Nephron (organoid): ENCODE measurements at regions not wholly inside any gene's neighbourhood (a gene's known extent, or its start where the extent isn't known, plus 50 kb on each side); places are given as distances from the start of the nearest gene placed in this dataset.
A peak's percentile ranks its signal among the peaks of the same experiment; 100 is the strongest.

Source experiments
- H3K27ac Mint-ChIP-seq, 3 experiments: 2 replicates each; pipeline ENCODE4 v1.8.0; 2020; ENCODE audit warnings: mixed read lengths in 3 of 3, mild to moderate bottlenecking in 2 of 3, moderate library complexity in 1 of 3
- H3K27me3 Mint-ChIP-seq: 2 replicates; pipeline ENCODE4 v1.8.0; 2021; ENCODE audit warnings: low read depth, mild to moderate bottlenecking, moderate library complexity, mixed read lengths
- H3K36me3 Mint-ChIP-seq: 2 replicates; pipeline ENCODE4 v1.8.0; 2020; ENCODE audit warnings: low read depth, mixed read lengths
- H3K4me1 Mint-ChIP-seq: 2 replicates; pipeline ENCODE4 v1.8.0; 2020; ENCODE audit warnings: mixed read lengths
- H3K4me3 Mint-ChIP-seq, 3 experiments: 2 replicates each; pipeline ENCODE4 v1.8.0; 2020; ENCODE audit warnings: mild to moderate bottlenecking in 3 of 3, mixed read lengths in 3 of 3, moderate library complexity in 2 of 3
- H3K9me3 Mint-ChIP-seq: 2 replicates; pipeline ENCODE4 v1.8.0; 2020; ENCODE audit warnings: mixed read lengths
- CTCF ChIP-seq, 3 experiments: fragments of 200-600 bp; sonication (generic); IDR thresholded peaks; one replicate each; pipeline ENCODE4 v1.5.0; 2021; ENCODE audit warnings: antibody characterized with exemption in 3 of 3; ENCODE audit not compliant: unreplicated experiment in 3 of 3

- no peak for TF ChIP-seq CTCF (IDR thresholded peaks at IDR 0.05; ENCODE audit: unreplicated experiment in 3 of 3)
- Mint-ChIP-seq H3K9me3 (no peaks in the 10 kb centered on the region), H3K27me3 (no peaks in the 10 kb centered on the region), H3K4me3 (no peak overlapping the region), H3K27ac (peak overlapping the region; percentile 9 to 54 (median 19)), H3K36me3 (no peaks in the 10 kb centered on the region), H3K4me1 (peaks cover 16% of the 10 kb centered on the region)
Measured at GRCh38 chr11:87739261-87739660, 436.0 kb downstream of the RAB38 start.

DNA sequence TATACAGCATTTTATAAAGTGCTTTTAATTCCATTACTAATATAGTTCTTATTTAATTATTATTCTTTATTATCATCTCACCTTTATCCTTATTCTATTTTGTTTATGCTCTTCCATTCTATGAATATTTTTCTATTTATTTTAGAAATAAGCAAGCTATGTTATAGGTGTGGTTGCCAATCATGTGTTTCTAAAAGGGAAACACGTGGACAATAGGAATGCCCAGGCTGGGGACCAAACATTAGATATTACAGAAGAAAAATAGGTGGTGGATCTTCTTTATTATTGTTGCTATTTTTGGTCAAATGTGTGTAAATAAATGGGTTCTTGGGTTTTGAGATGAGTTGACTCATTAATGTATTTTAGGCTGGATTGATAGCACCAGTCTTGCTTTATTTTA is 438.3 kb downstream of the RAB38 start:
- H3K4me3 Mint-ChIP-seq, result no peak overlapping the region
- no peaks in the 10 kb centered on the region for H3K27me3 Mint-ChIP-seq
- no peaks in the 10 kb centered on the region for H3K36me3 Mint-ChIP-seq
- no peak for TF ChIP-seq CTCF (IDR thresholded peaks at IDR 0.05; ENCODE audit: unreplicated experiment in 3 of 3)
- H3K9me3 Mint-ChIP-seq, result peaks cover 3% of the 10 kb centered on the region
- peaks cover 16% of the 10 kb centered on the region for H3K4me1 Mint-ChIP-seq
- H3K27ac Mint-ChIP-seq, result no peak overlapping the region

DNA sequence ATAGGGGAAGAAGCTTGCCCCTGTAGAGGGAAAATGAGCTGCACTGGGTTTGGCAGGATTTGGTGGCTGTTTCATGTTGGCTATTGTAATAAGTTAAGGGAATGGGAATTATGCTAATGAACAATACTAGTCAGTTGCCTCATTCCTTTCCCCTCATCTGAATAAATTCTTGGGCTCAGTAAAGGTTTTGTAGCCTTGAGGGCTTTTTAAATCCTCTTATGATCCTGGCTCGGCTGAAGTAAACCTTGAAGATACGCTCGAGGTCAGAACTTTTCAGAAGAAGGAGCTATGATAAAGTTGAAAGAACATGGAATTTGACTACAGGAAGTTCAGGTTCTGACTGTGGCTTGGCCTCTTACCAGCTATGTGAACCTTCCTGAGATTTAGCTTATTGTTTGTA is 448.7 kb downstream of the RAB38 start:
- H3K36me3 Mint-ChIP-seq, result no peaks in the 10 kb centered on the region
- no peak for TF ChIP-seq CTCF (IDR thresholded peaks at IDR 0.05; ENCODE audit: unreplicated experiment in 3 of 3)
- H3K9me3 Mint-ChIP-seq, result peaks cover 4% of the 10 kb centered on the region

DNA sequence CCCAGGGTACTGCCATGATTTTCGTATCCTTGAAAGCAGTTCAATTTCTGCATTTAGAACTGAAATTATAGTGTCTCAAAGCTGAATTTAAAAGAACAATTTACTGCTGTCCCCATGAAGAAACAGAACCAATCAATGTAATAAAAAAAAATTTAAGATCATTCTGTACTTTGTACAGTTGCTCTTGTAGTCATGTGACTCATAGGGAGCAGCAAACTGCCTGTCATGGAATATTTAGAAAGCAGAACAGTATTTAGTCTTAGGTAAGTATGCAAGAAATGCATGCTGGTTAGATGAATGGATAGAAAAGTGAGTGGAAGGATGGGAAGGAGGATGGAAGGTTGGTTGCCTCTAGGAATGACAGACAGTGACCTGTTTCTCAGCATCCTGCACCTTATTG is 450.9 kb downstream of the RAB38 start:
- Mint-ChIP-seq H3K36me3 (no peaks in the 10 kb centered on the region), H3K27ac (no peak overlapping the region), H3K4me3 (no peak overlapping the region), H3K27me3 (no peaks in the 10 kb centered on the region), H3K4me1 (peaks cover 8% of the 10 kb centered on the region), H3K9me3 (no peaks in the 10 kb centered on the region)
- TF ChIP-seq CTCF (IDR thresholded peaks at IDR 0.05; ENCODE audit: unreplicated experiment in 3 of 3), result no peak

More for the DNA sequence above, 448.7 kb downstream of the RAB38 start:
- H3K27me3 Mint-ChIP-seq, result no peaks in the 10 kb centered on the region
- H3K27ac Mint-ChIP-seq, result no peak overlapping the region
- no peak overlapping the region for H3K4me3 Mint-ChIP-seq
- H3K4me1 Mint-ChIP-seq, result peaks cover 5% of the 10 kb centered on the region

DNA sequence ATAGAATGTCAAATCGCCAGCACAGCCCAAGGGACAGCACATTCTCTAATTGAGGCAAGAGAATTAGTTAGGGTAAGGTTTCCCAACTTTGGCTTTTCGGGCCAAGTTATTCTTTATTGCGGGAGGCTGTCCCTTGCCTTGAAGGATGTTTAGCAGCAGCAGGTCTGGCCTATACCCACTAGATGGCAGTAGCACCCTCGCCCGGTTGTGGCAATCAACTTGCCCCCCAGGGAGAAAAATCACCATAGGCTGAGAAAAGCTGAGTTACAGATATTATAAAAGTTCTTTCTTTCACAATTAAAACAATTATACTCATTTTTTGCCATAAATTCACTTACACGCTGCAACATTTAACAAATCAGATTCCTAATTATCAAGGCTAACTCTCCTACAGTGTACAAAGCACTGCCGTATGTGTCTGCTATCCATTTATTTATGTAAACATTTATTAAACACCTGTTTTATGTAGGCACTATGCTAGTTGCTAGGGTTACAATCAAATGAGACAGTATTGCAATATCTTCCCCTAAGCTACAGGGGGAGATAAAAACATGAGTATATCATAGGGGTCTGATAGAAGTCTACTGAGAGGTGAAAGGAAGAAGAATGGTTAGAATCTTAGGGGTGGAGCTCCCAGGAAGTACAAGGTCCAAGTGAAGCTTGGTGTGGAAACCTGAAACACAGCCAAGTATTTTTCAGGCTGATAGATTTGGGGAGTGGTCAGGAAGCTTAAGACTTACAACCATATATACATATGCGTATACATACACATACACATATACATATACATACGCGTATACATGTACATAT is 452.3 kb downstream of the RAB38 start:
- Mint-ChIP-seq H3K9me3 (no peaks in the 10 kb centered on the region), H3K4me3 (no peak overlapping the region)
- peak; percentile 21 to 47 (median 43) for TF ChIP-seq CTCF (IDR thresholded peaks at IDR 0.05; ENCODE audit: unreplicated experiment in 3 of 3)

More for the DNA sequence above, 452.3 kb downstream of the RAB38 start:
- Mint-ChIP-seq H3K27ac (no peak overlapping the region), H3K27me3 (no peaks in the 10 kb centered on the region), H3K36me3 (no peaks in the 10 kb centered on the region), H3K4me1 (peaks cover 11% of the 10 kb centered on the region)
